Activated CD8-positive, alpha-beta T cell treated with anti-CD3 and anti-CD28 coated beads for 36 hours (primary cell): ENCODE measurements at regions not wholly inside any gene's neighbourhood (a gene's known extent, or its start where the extent isn't known, plus 50 kb on each side); places are given as distances from the start of the nearest gene placed in this dataset.

ENCODE experiments used
- ATAC-seq: fragments of 200-7000 bp; cut with Tn5 transposase; one replicate; pipeline ENCODE4 v1.10.0; 2021; ENCODE audit warnings: mild to moderate bottlenecking, moderate library complexity
- CTCF ChIA-PET: fragments of 350-600 bp; sonication (Branson Sonifier 250); formaldehyde crosslinking; loops from one replicate; lab custom pipeline; 2021; ENCODE audit warnings: antibody characterized with exemption; lab: Charles Lee
- POLR2A ChIA-PET: fragments of 350-600 bp; sonication (Branson Sonifier 250); formaldehyde crosslinking; loops from one replicate; lab custom pipeline; 2021; ENCODE audit warnings: antibody characterized with exemption; lab: Charles Lee
- DNase-seq: peaks from one replicate; pipeline ENCODE4 v3.0.0-alpha.2; 2020
- H3K27ac Mint-ChIP-seq: one replicate; pipeline ENCODE4 v1.8.0; 2021; ENCODE audit warnings: mild to moderate bottlenecking, mixed read lengths
- H3K27me3 Mint-ChIP-seq: one replicate; pipeline ENCODE4 v1.8.0; 2021; ENCODE audit warnings: mixed read lengths
- H3K36me3 Mint-ChIP-seq: one replicate; pipeline ENCODE4 v1.8.0; 2021; ENCODE audit warnings: low read depth, mixed read lengths
- H3K4me1 Mint-ChIP-seq: one replicate; pipeline ENCODE4 v1.8.0; 2021; ENCODE audit warnings: low read depth, mixed read lengths
- H3K4me3 Mint-ChIP-seq: one replicate; pipeline ENCODE4 v1.8.0; 2021; ENCODE audit warnings: mild to moderate bottlenecking, moderate library complexity, mixed read lengths
- H3K9me3 Mint-ChIP-seq: one replicate; pipeline ENCODE4 v1.8.0; 2021; ENCODE audit warnings: mixed read lengths
- CTCF ChIP-seq: fragments of 200-600 bp; IDR thresholded peaks from one replicate; pipeline ENCODE4 v1.8.0; 2022; ENCODE audit warnings: antibody characterized with exemption, mild to moderate bottlenecking
- intact Hi-C: fragments of 100-400 bp; cut with micrococcal nuclease; formaldehyde crosslinking; loops from one replicate; pipeline ENCODE4 v1.10.0; 2022

- TF ChIP-seq CTCF, result no peak
- Mint-ChIP-seq H3K27me3 (no peaks in the 10 kb centered on the region), H3K27ac (no peak overlapping the region), H3K4me1 (peaks cover 2% of the 10 kb centered on the region), H3K9me3 (no peaks in the 10 kb centered on the region), H3K36me3 (no peaks in the 10 kb centered on the region), H3K4me3 (no peak overlapping the region)
- ATAC-seq (no peak), DNase-seq (no peak)
- ChIA-PET POLR2A (no interaction called here), CTCF (interaction anchor here (1.1 kb wide), 1 partner anchor 22 kb away, joined by 3 read pairs; no protein-coding TSS in a partner anchor)
- intact Hi-C loops, result no loop called here
These were observed 179.3 kb downstream of the SMAD6 start for GRCh38 chr15:66881173-66881905.

GRCh38 chr15:66882251-66883020 lies 180.4 kb downstream of the SMAD6 start:
- no peak overlapping the region for H3K27ac Mint-ChIP-seq
- H3K4me1 Mint-ChIP-seq, result peaks cover 2% of the 10 kb centered on the region
- H3K9me3 Mint-ChIP-seq, result no peaks in the 10 kb centered on the region
- no peak for ATAC-seq
- POLR2A ChIA-PET, result no interaction called here
- no peak for TF ChIP-seq CTCF
- H3K4me3 Mint-ChIP-seq, result no peak overlapping the region
- no peaks in the 10 kb centered on the region for H3K36me3 Mint-ChIP-seq
- CTCF ChIA-PET, result interaction anchor here (1.1 to 1.9 kb wide), 2 partner anchors 9 to 21 kb away, joined by 3 to 4 read pairs; no protein-coding TSS in a partner anchor
- no peaks in the 10 kb centered on the region for H3K27me3 Mint-ChIP-seq
- intact Hi-C loops, result no loop called here
- no peak for DNase-seq

GRCh38 chr15:66883284-66883911 lies 181.4 kb downstream of the SMAD6 start:
- DNase-seq, result no peak
- Mint-ChIP-seq H3K36me3 (no peaks in the 10 kb centered on the region), H3K27ac (no peak overlapping the region), H3K4me3 (no peak overlapping the region), H3K9me3 (no peaks in the 10 kb centered on the region), H3K27me3 (no peaks in the 10 kb centered on the region), H3K4me1 (peaks cover 2% of the 10 kb centered on the region)
- intact Hi-C loops, result no loop called here
- ChIA-PET CTCF (interaction anchor here (1.9 kb wide), 1 partner anchor 10 kb away, joined by 4 read pairs; no protein-coding TSS in a partner anchor), POLR2A (interaction anchor here (0.6 kb wide), 1 partner anchor 207 kb away, joined by 5 read pairs; no protein-coding TSS in a partner anchor)
- no peak for TF ChIP-seq CTCF
- no peak for ATAC-seq

- Mint-ChIP-seq H3K36me3 (no peaks in the 10 kb centered on the region), H3K27me3 (no peaks in the 10 kb centered on the region), H3K9me3 (no peaks in the 10 kb centered on the region), H3K4me3 (no peak overlapping the region), H3K4me1 (peaks cover 2% of the 10 kb centered on the region), H3K27ac (no peak overlapping the region)
- intact Hi-C loops, result no loop called here
- ChIA-PET POLR2A (no interaction called here), CTCF (no interaction called here)
- ATAC-seq (no peak), DNase-seq (no peak)
- no peak for TF ChIP-seq CTCF
These were observed 181.2 kb upstream of the SMAD3 start for GRCh38 chr15:66884115-66884622.
